ENCODE measurements at regions not wholly inside any gene's neighbourhood (a gene's known extent, or its start where the extent isn't known, plus 50 kb on each side); places are given as distances from the start of the nearest gene placed in this dataset.

DNA sequence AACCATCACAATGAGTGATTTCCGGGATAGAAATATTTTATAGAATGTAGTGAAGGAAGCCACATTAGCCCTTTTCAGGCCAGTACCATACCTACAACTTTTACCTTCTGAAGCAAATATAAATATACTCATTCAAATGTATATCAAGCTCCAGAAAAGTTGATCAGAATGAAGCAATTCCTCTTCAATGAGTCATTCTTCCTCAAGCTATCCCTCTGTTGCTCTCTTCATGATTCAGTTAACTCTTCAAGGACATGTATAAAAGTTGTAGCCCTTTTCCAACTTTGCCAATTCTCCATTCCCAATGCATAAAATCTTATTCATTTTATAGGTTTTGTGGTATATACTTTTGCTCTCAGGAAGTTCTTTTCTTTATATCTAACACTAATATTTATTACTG, 242.1 kb upstream of the RGPD4 start:
- BruUV-seq (replicated peaks): no TSS peak
- no peaks in the 10 kb centered on the region for H3K36me3 Mint-ChIP-seq (ENCODE audit: insufficient read depth, unreplicated experiment)
- no peaks in the 10 kb centered on the region for H3K9me3 Mint-ChIP-seq (ENCODE audit: unreplicated experiment)
- peak; percentile 47 for DNase-seq (ENCODE audit: unreplicated experiment)
- ChIA-PET CTCF (interaction anchor here (0.9 to 1.6 kb wide), 2 partner anchors 9 to 10 kb away, joined by 3 to 6 read pairs; no protein-coding TSS in a partner anchor), POLR2A (no interaction called here)
- peak overlapping the region; percentile 81 for H3K27ac Mint-ChIP-seq (ENCODE audit: low read depth, unreplicated experiment)
- intact Hi-C loops (cut with micrococcal nuclease): no loop called here
- H3K27me3 Mint-ChIP-seq (ENCODE audit: insufficient read depth, unreplicated experiment): no peaks in the 10 kb centered on the region
- H3K4me3 Mint-ChIP-seq (ENCODE audit: unreplicated experiment): no peak overlapping the region
- H3K4me1 Mint-ChIP-seq (ENCODE audit: insufficient read depth, unreplicated experiment): peaks cover 34% of the 10 kb centered on the region
- TF ChIP-seq, protein P1, sequence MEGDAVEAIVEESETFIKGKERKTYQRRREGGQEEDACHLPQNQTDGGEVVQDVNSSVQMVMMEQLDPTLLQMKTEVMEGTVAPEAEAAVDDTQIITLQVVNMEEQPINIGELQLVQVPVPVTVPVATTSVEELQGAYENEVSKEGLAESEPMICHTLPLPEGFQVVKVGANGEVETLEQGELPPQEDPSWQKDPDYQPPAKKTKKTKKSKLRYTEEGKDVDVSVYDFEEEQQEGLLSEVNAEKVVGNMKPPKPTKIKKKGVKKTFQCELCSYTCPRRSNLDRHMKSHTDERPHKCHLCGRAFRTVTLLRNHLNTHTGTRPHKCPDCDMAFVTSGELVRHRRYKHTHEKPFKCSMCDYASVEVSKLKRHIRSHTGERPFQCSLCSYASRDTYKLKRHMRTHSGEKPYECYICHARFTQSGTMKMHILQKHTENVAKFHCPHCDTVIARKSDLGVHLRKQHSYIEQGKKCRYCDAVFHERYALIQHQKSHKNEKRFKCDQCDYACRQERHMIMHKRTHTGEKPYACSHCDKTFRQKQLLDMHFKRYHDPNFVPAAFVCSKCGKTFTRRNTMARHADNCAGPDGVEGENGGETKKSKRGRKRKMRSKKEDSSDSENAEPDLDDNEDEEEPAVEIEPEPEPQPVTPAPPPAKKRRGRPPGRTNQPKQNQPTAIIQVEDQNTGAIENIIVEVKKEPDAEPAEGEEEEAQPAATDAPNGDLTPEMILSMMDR (IDR thresholded peaks at IDR 0.05; ENCODE audit: unreplicated experiment): no peak

DNA sequence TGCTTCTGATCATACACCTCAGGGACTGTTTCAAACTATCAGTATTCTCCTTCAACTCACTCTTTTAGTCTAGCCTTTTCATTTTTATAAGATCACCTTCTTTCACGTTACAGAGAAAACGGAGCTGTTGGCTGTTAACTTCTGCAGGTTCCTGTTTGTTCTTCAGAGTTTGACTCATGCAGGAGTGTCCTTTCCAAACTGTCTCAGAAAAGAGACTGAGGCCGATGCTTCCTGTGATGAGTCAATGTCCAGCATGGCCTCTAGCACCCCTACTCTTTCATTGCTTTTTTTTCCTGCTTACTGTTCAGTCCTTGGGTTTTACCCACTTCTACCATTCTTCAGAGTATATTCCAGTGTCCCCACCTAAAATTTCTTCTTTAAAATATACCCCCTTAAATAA, 240.8 kb upstream of the RGPD4 start:
- POLR2A ChIA-PET: interaction anchor here (0.6 kb wide), 1 partner anchor 454 kb away, joined by 3 read pairs; no protein-coding TSS in a partner anchor
- Mint-ChIP-seq H3K9me3 (ENCODE audit: unreplicated experiment) (no peaks in the 10 kb centered on the region), H3K27me3 (ENCODE audit: insufficient read depth, unreplicated experiment) (no peaks in the 10 kb centered on the region), H3K4me1 (ENCODE audit: insufficient read depth, unreplicated experiment) (peaks cover 34% of the 10 kb centered on the region), H3K4me3 (ENCODE audit: unreplicated experiment) (peak overlapping the region; percentile 45), H3K36me3 (ENCODE audit: insufficient read depth, unreplicated experiment) (no peaks in the 10 kb centered on the region), H3K27ac (ENCODE audit: low read depth, unreplicated experiment) (peak overlapping the region; percentile 81)
- intact Hi-C loops (cut with micrococcal nuclease): loop anchor here (5.0 kb wide), 1 partner anchor 46 kb away; no protein-coding TSS in a partner anchor
- CTCF ChIA-PET: interaction anchor here (0.6 to 1.6 kb wide), 3 partner anchors 10 to 525 kb away, joined by 3 to 6 read pairs (median 3); no protein-coding TSS in a partner anchor
- BruUV-seq (replicated peaks): no TSS peak
- TF ChIP-seq, protein P1 (IDR thresholded peaks at IDR 0.05; ENCODE audit: unreplicated experiment): no peak
- DNase-seq (ENCODE audit: unreplicated experiment): peak; percentile 66

GRCh38 chr2:107588181-107588580, 238.5 kb upstream of the RGPD4 start:
- ChIA-PET CTCF (no interaction called here), POLR2A (interaction anchor here (1.2 kb wide), 1 partner anchor 17 kb away, joined by 3 read pairs; no protein-coding TSS in a partner anchor)
- TF ChIP-seq, protein P1 (IDR thresholded peaks at IDR 0.05; ENCODE audit: unreplicated experiment): no peak
- Mint-ChIP-seq H3K4me3 (ENCODE audit: unreplicated experiment) (no peak overlapping the region), H3K27ac (ENCODE audit: low read depth, unreplicated experiment) (no peak overlapping the region), H3K36me3 (ENCODE audit: insufficient read depth, unreplicated experiment) (no peaks in the 10 kb centered on the region), H3K9me3 (ENCODE audit: unreplicated experiment) (no peaks in the 10 kb centered on the region), H3K4me1 (ENCODE audit: insufficient read depth, unreplicated experiment) (peaks cover 33% of the 10 kb centered on the region), H3K27me3 (ENCODE audit: insufficient read depth, unreplicated experiment) (no peaks in the 10 kb centered on the region)
- no TSS peak for BruUV-seq (replicated peaks)
- intact Hi-C loops (cut with micrococcal nuclease): loop anchor here (5.0 kb wide), 1 partner anchor 44 kb away; no protein-coding TSS in a partner anchor
- no peak for DNase-seq (ENCODE audit: unreplicated experiment)

DNA sequence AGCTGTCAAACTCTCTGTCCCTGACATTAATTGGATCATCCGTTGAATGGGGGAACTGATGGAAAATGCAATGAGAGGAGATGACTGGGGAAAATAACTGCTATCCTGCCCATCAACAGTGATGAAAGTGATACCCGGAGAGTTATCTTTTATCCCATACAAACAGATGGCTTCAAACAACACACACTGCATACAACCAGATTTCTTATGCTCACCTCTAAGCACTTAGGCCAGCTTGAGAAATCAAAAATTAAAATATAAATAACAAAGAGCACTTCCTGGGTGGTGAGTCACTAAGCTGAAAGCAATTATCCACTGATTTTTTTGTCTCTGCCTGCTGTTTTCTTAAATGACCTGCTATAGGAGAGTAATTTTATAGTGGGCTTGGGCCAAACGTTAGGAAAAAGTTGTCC, 237.6 kb upstream of the RGPD4 start:
- ChIA-PET POLR2A (interaction anchor here (0.6 to 1.2 kb wide), 2 partner anchors 16 to 58 kb away, joined by 3 read pairs; no protein-coding TSS in a partner anchor), CTCF (interaction anchor here (0.6 kb wide), 1 partner anchor 363 kb away, joined by 3 read pairs; no protein-coding TSS in a partner anchor)
- Mint-ChIP-seq H3K4me3 (ENCODE audit: unreplicated experiment) (no peak overlapping the region), H3K27ac (ENCODE audit: low read depth, unreplicated experiment) (no peak overlapping the region), H3K9me3 (ENCODE audit: unreplicated experiment) (no peaks in the 10 kb centered on the region), H3K4me1 (ENCODE audit: insufficient read depth, unreplicated experiment) (peaks cover 29% of the 10 kb centered on the region), H3K27me3 (ENCODE audit: insufficient read depth, unreplicated experiment) (no peaks in the 10 kb centered on the region), H3K36me3 (ENCODE audit: insufficient read depth, unreplicated experiment) (no peaks in the 10 kb centered on the region)
- no TSS peak for BruUV-seq (replicated peaks)
- DNase-seq (ENCODE audit: unreplicated experiment): peak; percentile 28
- intact Hi-C loops (cut with micrococcal nuclease): loop anchor here (5.0 kb wide), 1 partner anchor 43 kb away; no protein-coding TSS in a partner anchor
- TF ChIP-seq, protein P1 (IDR thresholded peaks at IDR 0.05; ENCODE audit: unreplicated experiment): no peak

Measured in MCF 10A (cell line).